PC-3 (cell line): ENCODE measurements at regions not wholly inside any gene's neighbourhood (a gene's known extent, or its start where the extent isn't known, plus 50 kb on each side); places are given as distances from the start of the nearest gene placed in this dataset.

Experiments
- ATAC-seq: fragments of 200-7000 bp; cut with Tn5 transposase; 2 replicates; pipeline ENCODE4 v1.9.1; 2020; ENCODE audit warnings: mild to moderate bottlenecking, moderate library complexity
- BruUV-seq: library from RNA; stranded (reverse); fragments of 400-500 nt; replicated peaks from 2 replicates; lab custom pipeline; 2021; lab: Mats Ljungman, UMichigan
- CTCF ChIA-PET: fragments of 300-600 bp; sonication (Branson Sonifier 250); formaldehyde crosslinking; loops from one replicate; lab custom pipeline; 2022; ENCODE audit warnings: antibody characterized with exemption; lab: Charles Lee
- POLR2A ChIA-PET: fragments of 300-600 bp; sonication (Branson Sonifier 250); formaldehyde crosslinking; loops from one replicate; lab custom pipeline; 2022; ENCODE audit warnings: antibody characterized with exemption; ENCODE audit not compliant: unreplicated experiment; lab: Charles Lee
- DNase-seq: peaks from one replicate; pipeline ENCODE4 v3.0.0-alpha.2; 2015
- H2AFZ ChIP-seq: fragments of 300-600 bp; sonication (generic); 2 replicates; pipeline ENCODE4 v1.6.0; 2016; ENCODE audit warnings: antibody characterized with exemption, low read length
- H3F3A ChIP-seq: fragments of 300-600 bp; sonication (generic); one replicate; pipeline ENCODE4 v1.6.0; 2017; ENCODE audit warnings: antibody characterized with exemption, low read length, control low read depth, mild to moderate bottlenecking; ENCODE audit not compliant: unreplicated experiment
- H3K27ac ChIP-seq: fragments of 300-600 bp; sonication (generic); 2 replicates; pipeline ENCODE4 v1.5.1; 2016; ENCODE audit warnings: mild to moderate bottlenecking, low read length
- H3K27me3 ChIP-seq: fragments of 300-600 bp; sonication (generic); 2 replicates; pipeline ENCODE4 v1.6.1; 2016; ENCODE audit warnings: low read length, mixed read lengths
- H3K36me3 ChIP-seq: fragments of 300-600 bp; sonication (generic); 2 replicates; pipeline ENCODE4 v1.6.1; 2016; ENCODE audit warnings: low read depth, mixed run types, low read length, mixed read lengths
- H3K4me1 ChIP-seq: fragments of 300-600 bp; sonication (generic); 2 replicates; pipeline ENCODE4 v1.5.1; 2016; ENCODE audit warnings: low read length; ENCODE audit not compliant: insufficient read depth
- H3K4me2 ChIP-seq: fragments of 300-600 bp; sonication (generic); 2 replicates; pipeline ENCODE4 v1.6.0; 2016; ENCODE audit warnings: low read length
- H3K4me3 ChIP-seq: fragments of 300-600 bp; sonication (generic); 2 replicates; pipeline ENCODE4 v1.5.1; 2016; ENCODE audit warnings: mild to moderate bottlenecking, low read length, mixed read lengths
- H3K79me2 ChIP-seq: fragments of 300-600 bp; sonication (generic); 2 replicates; pipeline ENCODE4 v1.6.1; 2017; ENCODE audit warnings: low read length, mixed read lengths
- H3K9ac ChIP-seq: fragments of 300-600 bp; sonication (generic); 2 replicates; pipeline ENCODE4 v1.6.0; 2016; ENCODE audit warnings: mild to moderate bottlenecking, low read length
- H3K9me2 ChIP-seq: fragments of 300-600 bp; sonication (generic); replicated peaks from 2 replicates; pipeline ENCODE4 v1.6.1; 2016; ENCODE audit warnings: mixed run types, low read length, mixed read lengths
- H3K9me3 ChIP-seq: fragments of 300-600 bp; sonication (generic); 2 replicates; pipeline ENCODE4 v1.6.1; 2016; ENCODE audit warnings: low read length, mixed read lengths
- H4K20me1 ChIP-seq: fragments of 300-600 bp; sonication (generic); 2 replicates; pipeline ENCODE4 v1.6.1; 2016; ENCODE audit warnings: low read length, mixed read lengths
- CTCF ChIP-seq: fragments of 300-600 bp; sonication (generic); conservative IDR thresholded peaks from 2 replicates; pipeline ENCODE4 v1.5.1; 2017; ENCODE audit warnings: antibody characterized with exemption, low read depth, mild to moderate bottlenecking, low read length
- EZH2 ChIP-seq: fragments of 300-600 bp; sonication (generic); IDR thresholded peaks from one replicate; pipeline ENCODE4 v1.6.1; 2017; ENCODE audit warnings: antibody characterized with exemption, mild to moderate bottlenecking, low read length; ENCODE audit not compliant: unreplicated experiment
- EZH2phosphoT487 ChIP-seq: fragments of 300-600 bp; sonication (generic); IDR thresholded peaks from 2 replicates; pipeline ENCODE4 v1.6.1; 2018; ENCODE audit warnings: mild to moderate bottlenecking, antibody characterized with exemption, low read length, borderline replicate concordance
- intact Hi-C: fragments of 100-400 bp; cut with micrococcal nuclease; formaldehyde crosslinking; loops from 2 replicates; pipeline ENCODE4 v1.9.0; 2023

- TF ChIP-seq EZH2phosphoT487 (no peak), EZH2 (no peak), CTCF (no peak)
- H2AFZ ChIP-seq: no peak overlapping the region
- no peaks in the 10 kb centered on the region for H3F3A ChIP-seq
- POLR2A ChIA-PET: no interaction called here
- H3K9me2 ChIP-seq: no peaks in the 10 kb centered on the region
- H3K4me2 ChIP-seq: no peak overlapping the region
- no peak overlapping the region for H3K4me3 ChIP-seq
- H3K4me1 ChIP-seq: 0 out of 2 replicates have a peak, but pooled peaks cover 7% of the 10 kb centered on the region
- DNase-seq (no peak), ATAC-seq (no peak)
- no peaks in the 10 kb centered on the region for H3K9me3 ChIP-seq
- CTCF ChIA-PET: no interaction called here
- no peak overlapping the region for H3K9ac ChIP-seq
- H4K20me1 ChIP-seq: peaks cover 4% of the 10 kb centered on the region; the same call in 1 of the 2 replicates
- intact Hi-C loops: no loop called here
- H3K36me3 ChIP-seq: no peaks in the 10 kb centered on the region
- H3K27ac ChIP-seq: no peak overlapping the region
- BruUV-seq: no TSS peak
- no peaks in the 10 kb centered on the region for H3K79me2 ChIP-seq
- no peaks in the 10 kb centered on the region for H3K27me3 ChIP-seq
These were observed 346.6 kb downstream of the MFSD1 start for GRCh38 chr3:159148466-159148865.

GRCh38 chr3:159149131-159149530 lies 347.3 kb downstream of the MFSD1 start:
- peaks cover 4% of the 10 kb centered on the region; the same call in 1 of the 2 replicates for H4K20me1 ChIP-seq
- BruUV-seq: no TSS peak
- H3K9ac ChIP-seq: no peak overlapping the region
- TF ChIP-seq EZH2phosphoT487 (no peak), CTCF (no peak), EZH2 (no peak)
- no peak overlapping the region for H3K27ac ChIP-seq
- ChIA-PET POLR2A (no interaction called here), CTCF (no interaction called here)
- no peak for ATAC-seq
- H3F3A ChIP-seq: no peaks in the 10 kb centered on the region
- intact Hi-C loops: no loop called here
- no peak overlapping the region for H3K4me2 ChIP-seq
- no peak for DNase-seq
- no peak overlapping the region for H2AFZ ChIP-seq
- H3K4me1 ChIP-seq: 0 out of 2 replicates have a peak, but pooled peaks cover 7% of the 10 kb centered on the region
- no peaks in the 10 kb centered on the region for H3K36me3 ChIP-seq
- H3K79me2 ChIP-seq: no peaks in the 10 kb centered on the region
- no peaks in the 10 kb centered on the region for H3K27me3 ChIP-seq
- no peaks in the 10 kb centered on the region for H3K9me3 ChIP-seq
- H3K4me3 ChIP-seq: no peak overlapping the region
- no peaks in the 10 kb centered on the region for H3K9me2 ChIP-seq

GRCh38 chr3:159149633-159150032 lies 347.8 kb downstream of the MFSD1 start:
- Histone ChIP-seq H3K4me3 (no peak overlapping the region), H3K27ac (no peak overlapping the region), H4K20me1 (peaks cover 4% of the 10 kb centered on the region; the same call in 1 of the 2 replicates), H3F3A (no peaks in the 10 kb centered on the region), H3K36me3 (no peaks in the 10 kb centered on the region), H3K9me3 (no peaks in the 10 kb centered on the region), H3K4me1 (0 out of 2 replicates have a peak, but pooled peaks cover 7% of the 10 kb centered on the region), H3K79me2 (no peaks in the 10 kb centered on the region), H3K9ac (no peak overlapping the region), H2AFZ (no peak overlapping the region), H3K4me2 (no peak overlapping the region), H3K27me3 (no peaks in the 10 kb centered on the region), H3K9me2 (no peaks in the 10 kb centered on the region)
- TF ChIP-seq EZH2 (no peak), EZH2phosphoT487 (no peak), CTCF (no peak)
- ChIA-PET POLR2A (no interaction called here), CTCF (no interaction called here)
- no TSS peak for BruUV-seq
- intact Hi-C loops: no loop called here
- DNase-seq (no peak), ATAC-seq (no peak)
